ENCODE measurements at regions not wholly inside any gene's neighbourhood (a gene's known extent, or its start where the extent isn't known, plus 50 kb on each side); places are given as distances from the start of the nearest gene placed in this dataset.

GRCh38 chr13:99027661-99028425 lies 50.0 kb upstream of the DOCK9 start:
- DNase-seq (ENCODE audit: insufficient read length, low spot score) (no peak), FAIRE-seq (no peak)

DNA sequence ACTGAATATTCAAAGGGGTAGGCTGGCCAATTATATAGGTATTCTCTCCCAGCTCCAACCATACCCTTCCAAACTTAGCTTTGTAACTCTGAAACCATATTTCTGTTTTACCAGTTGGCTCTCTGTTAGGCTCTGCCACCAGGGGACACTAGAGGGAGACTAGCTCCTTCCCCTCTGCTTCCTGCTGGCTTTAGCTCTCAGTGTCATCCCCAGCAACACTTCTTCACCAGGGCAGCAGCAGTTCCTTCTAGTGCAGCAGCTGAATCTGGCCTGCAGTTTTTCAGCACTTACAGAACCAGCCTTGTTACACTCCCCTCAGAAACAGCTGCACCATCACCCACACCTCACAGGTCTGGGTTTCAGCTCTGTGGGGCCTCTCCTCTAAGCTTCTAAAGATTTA lies 51.0 kb upstream of the DOCK9 start:
- no peak for DNase-seq (ENCODE audit: insufficient read length, low spot score)
- peak; percentile 14 for FAIRE-seq

- FAIRE-seq (no peak), DNase-seq (ENCODE audit: insufficient read length, low spot score) (no peak)
These were observed 51.7 kb upstream of the DOCK9 start for GRCh38 chr13:99029576-99029975.

- DNase-seq (ENCODE audit: insufficient read length, low spot score) (no peak), FAIRE-seq (no peak)
These were observed 52.5 kb upstream of the DOCK9 start for GRCh38 chr13:99030326-99030725.

GRCh38 chr13:99031832-99032231 lies 54.0 kb upstream of the DOCK9 start:
- no peak for DNase-seq (ENCODE audit: insufficient read length, low spot score)
- FAIRE-seq: no peak

DNA sequence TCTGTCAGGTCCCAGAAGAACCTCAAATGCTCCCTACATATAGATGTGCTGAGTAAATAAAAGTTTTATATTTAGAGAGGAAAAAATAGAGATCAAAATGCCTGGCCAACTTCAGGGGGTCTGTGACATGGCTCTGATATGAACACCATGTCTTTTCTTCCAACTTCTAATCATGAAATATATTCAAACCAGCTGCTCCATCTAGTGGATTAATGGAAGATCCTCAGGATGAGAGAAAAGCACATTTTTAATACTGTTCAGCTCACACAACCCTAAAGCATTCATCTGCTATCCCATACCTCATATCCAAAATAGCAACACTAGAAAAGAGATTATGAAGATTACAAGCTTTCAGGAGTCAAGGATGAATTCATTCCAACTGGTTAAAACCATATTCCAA lies 56.0 kb upstream of the DOCK9 start:
- DNase-seq (ENCODE audit: insufficient read length, low spot score): no peak

DNA sequence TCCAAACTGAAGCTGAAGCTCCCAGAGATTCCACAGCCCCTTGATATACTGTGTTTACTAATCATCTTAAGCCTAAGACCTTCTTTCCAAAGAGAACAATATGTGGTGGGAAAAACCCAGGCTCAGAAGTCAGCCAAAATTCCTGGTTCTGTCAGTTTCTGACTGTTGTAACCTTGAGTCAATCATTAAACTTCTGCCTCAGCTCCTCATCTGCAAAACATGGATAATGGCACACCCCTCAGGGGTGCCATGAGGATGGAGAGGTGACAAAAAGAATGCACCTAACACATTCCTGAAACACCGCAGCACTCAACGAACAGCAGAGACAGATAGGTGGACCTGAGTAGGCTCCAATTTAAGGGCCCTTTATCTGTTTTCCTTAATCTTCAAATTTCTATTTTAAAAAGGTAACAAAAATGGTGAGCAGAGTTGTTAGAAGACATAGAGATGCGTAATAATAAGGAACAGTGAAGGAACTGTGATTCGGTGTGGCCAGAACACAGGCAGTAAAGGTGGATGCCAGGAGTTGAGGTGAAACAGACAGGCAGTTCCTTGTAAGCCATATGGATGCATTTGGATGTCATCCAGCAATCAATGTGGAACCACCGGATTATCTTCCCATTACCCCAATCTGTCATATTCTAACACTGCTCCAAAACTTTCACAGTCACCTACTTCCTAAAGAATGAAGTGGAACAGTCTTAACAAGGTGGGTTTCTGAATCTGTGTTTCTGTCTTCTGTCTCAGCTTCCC lies 56.6 kb upstream of the DOCK9 start:
- DNase-seq (ENCODE audit: insufficient read length, low spot score) (no peak), FAIRE-seq (no peak)

More for the DNA sequence above, 56.0 kb upstream of the DOCK9 start:
- FAIRE-seq: peak; percentile 8

DNA sequence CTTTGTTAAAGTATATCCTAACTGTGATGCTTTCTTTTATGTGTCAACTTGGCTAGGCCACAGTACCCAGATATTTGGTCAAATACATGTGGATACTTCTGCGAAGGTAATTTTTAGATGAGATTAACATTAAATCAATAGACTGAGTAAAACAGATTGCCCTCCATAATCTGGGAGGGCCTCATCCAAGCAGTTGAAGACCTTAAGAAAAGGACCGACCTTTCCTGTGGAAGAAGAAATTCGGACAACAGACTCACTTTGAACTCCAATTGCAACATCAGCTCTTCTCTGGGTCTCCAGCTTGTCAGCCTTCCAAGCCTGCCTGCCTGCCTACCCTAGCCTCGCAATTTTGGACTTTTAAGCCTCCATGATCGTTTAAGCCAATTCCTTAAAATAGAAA lies 57.9 kb upstream of the DOCK9 start:
- FAIRE-seq (no peak), DNase-seq (ENCODE audit: insufficient read length, low spot score) (no peak)

GRCh38 chr13:99037756-99038155 lies 59.9 kb upstream of the DOCK9 start:
- FAIRE-seq (peak; percentile 33), DNase-seq (ENCODE audit: insufficient read length, low spot score) (no peak)

- FAIRE-seq: no peak
- DNase-seq (ENCODE audit: insufficient read length, low spot score): no peak
These were observed 61.9 kb upstream of the DOCK9 start for GRCh38 chr13:99039718-99040280.

DNA sequence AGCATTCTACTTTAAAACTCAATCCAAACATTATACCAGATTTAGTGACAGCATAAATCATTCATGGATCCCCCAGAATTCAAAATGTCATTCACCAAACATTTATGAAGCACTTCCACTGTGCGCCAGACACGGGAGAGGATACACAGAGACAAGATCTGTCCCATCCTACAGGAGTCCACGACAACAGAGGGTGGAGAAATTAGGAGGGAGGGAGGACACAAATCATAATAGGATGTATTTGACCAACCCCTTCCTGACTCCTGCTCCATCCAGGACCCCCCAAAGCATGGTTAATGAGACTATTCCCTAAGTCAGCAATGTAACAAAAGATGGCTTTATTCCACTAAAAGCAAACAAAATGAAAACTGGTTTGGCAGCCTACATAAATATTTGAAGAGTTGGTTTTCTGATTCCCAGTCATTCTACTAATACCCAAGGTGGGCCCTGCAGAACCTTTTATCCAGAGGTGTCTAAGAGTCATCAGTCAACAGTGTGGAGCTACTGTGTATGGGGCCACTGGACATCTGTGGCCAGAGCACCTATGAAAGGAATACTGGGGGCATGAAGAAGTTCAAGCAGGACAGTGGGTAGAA lies 62.8 kb upstream of the DOCK9 start:
- no peak for DNase-seq (ENCODE audit: insufficient read length, low spot score)
- peak; percentile 26 for FAIRE-seq

- FAIRE-seq (no peak), DNase-seq (ENCODE audit: insufficient read length, low spot score) (no peak)
These were observed 63.5 kb upstream of the DOCK9 start for GRCh38 chr13:99041337-99041736.

DNA sequence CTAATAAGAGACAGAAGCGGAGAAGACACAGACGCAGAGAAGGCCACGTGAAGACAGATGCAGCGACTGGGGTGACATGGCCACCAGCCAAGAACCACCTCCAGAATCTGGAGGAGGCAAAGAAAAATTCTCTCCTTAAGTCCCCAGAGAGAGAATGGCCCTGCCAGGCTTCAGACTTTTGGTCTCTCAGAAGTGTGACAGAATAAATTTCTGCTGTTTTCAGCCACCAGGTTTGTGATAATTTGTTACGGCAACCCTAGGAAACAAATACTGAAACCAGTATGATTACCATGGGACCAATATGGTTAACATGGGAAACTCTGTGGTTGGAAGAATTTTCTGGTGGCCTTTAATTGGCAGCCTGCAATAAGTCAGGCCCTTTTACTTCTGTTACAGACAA lies 63.9 kb upstream of the DOCK9 start:
- FAIRE-seq (no peak), DNase-seq (ENCODE audit: insufficient read length, low spot score) (no peak)

DNA sequence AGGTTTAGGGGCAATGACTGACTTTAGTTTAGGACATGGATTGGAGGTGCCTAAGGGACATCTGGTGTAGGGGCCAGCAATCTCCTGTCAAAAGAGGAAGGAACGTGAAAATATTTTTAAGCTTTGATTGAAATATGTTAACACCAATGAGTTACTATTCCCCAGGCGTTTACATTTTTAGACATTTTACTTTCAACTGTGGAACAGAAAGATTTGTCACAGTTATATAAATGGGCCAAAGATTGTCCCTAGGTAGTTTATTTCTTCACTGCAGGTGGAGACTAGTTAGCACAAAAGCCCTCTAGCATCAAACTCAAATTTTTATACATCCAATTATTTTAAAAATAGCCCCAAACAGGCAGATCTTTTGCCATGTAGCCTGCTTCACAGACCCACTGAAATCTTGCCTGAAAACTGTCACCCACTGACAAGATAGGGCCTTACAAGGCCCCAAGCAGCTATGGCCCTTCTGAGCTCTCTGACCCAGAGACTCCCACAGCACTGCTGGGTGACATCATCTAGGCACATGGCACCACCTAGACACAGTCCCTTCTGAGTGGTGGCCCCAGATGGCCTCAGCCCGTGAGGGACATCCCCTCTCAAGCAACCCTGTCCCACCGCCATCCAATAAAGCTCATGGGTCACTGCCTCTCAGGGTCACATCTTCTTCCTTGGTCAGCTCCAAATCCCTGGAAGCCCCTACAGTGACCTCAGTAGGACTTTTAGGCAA lies 64.8 kb upstream of the DOCK9 start:
- no peak for DNase-seq (ENCODE audit: insufficient read length, low spot score)
- no peak for FAIRE-seq

GRCh38 chr13:99043831-99044231 lies 66.0 kb upstream of the DOCK9 start:
- no peak for FAIRE-seq
- DNase-seq (ENCODE audit: insufficient read length, low spot score): no peak

GRCh38 chr13:99044764-99045163 lies 66.9 kb upstream of the DOCK9 start:
- FAIRE-seq (no peak), DNase-seq (ENCODE audit: insufficient read length, low spot score) (no peak)

GRCh38 chr13:99045396-99045795 lies 67.5 kb upstream of the DOCK9 start:
- DNase-seq (ENCODE audit: insufficient read length, low spot score) (no peak), FAIRE-seq (no peak)

GRCh38 chr13:99046851-99047250 lies 69.0 kb upstream of the DOCK9 start:
- DNase-seq (ENCODE audit: insufficient read length, low spot score) (no peak), FAIRE-seq (no peak)

- FAIRE-seq: no peak
These were observed 73.2 kb upstream of the DOCK9 start for GRCh38 chr13:99050983-99051488.

DNA sequence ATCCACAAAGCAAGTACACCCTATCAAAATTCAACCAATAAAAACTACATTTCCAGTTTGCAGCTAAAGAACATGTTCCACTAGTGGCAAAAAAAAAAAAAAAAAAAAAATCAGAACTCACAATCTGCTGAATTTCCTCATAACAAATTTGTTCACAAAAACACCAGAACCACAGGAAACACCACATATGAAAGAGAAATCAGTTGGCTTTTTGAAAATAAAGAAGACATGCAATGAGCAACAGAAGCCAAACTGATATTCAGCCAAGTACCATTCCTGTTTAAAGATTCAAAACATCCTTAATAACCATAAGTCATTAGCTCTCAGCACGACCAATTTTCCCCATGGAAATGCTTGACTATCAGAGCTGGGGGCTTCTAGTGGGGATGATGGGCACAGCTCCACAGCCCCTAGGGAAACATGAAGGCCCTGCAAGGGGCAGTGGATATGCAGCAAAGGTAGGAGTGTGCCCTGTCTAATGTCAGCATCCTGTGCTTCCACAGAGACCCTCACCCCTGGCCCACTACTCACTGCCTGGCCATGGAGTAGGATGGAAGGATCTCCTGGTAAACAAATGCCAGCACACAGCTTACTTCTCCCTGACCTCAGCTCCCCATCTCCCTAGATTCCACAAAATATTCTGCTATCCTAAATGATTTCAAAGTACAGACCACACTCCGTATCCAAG lies 74.0 kb upstream of the DOCK9 start:
- no peak for FAIRE-seq
- no peak for DNase-seq (ENCODE audit: insufficient read length, low spot score)

More at GRCh38 chr13:99050983-99051488, 73.2 kb upstream of the DOCK9 start:
- DNase-seq (ENCODE audit: insufficient read length, low spot score): no peak

Data from GM19239 (cell line).